GM23338 (cell line): ENCODE measurements at regions not wholly inside any gene's neighbourhood (a gene's known extent, or its start where the extent isn't known, plus 50 kb on each side); places are given as distances from the start of the nearest gene placed in this dataset.

Experiments used
- ATAC-seq: fragments of 200-7000 bp; cut with Tn5 transposase; 3 replicates; pipeline ENCODE4 v1.9.1; 2020
- DNase-seq: peaks from one replicate; pipeline ENCODE4 v3.0.0-alpha.2; 2015; ENCODE audit warnings: low spot score
- H2AFZ ChIP-seq: fragments of 200-600 bp; sonication (generic); 2 replicates; pipeline ENCODE4 v1.8.0; 2016; ENCODE audit warnings: antibody characterized with exemption, mild to moderate bottlenecking, moderate library complexity
- H3F3A ChIP-seq: fragments of 200-600 bp; sonication (generic); replicated peaks from 2 replicates; pipeline ENCODE4 v1.8.0; 2017; ENCODE audit warnings: antibody characterized with exemption, mixed run types, low read depth
- H3K27ac ChIP-seq: fragments of 200-600 bp; sonication (generic); 2 replicates; pipeline ENCODE4 v1.6.1; 2016; ENCODE audit warnings: low read depth
- H3K27me3 ChIP-seq: fragments of 200-600 bp; sonication (generic); 2 replicates; pipeline ENCODE4 v1.8.0; 2016; ENCODE audit warnings: mild to moderate bottlenecking, mixed run types, moderate library complexity; ENCODE audit not compliant: insufficient read depth
- H3K36me3 ChIP-seq: fragments of 200-600 bp; sonication (generic); 2 replicates; pipeline ENCODE4 v1.8.0; 2016; ENCODE audit warnings: mild to moderate bottlenecking; ENCODE audit not compliant: insufficient read depth
- H3K4me1 ChIP-seq: fragments of 200-600 bp; sonication (generic); 2 replicates; pipeline ENCODE4 v1.8.0; 2016; ENCODE audit warnings: mild to moderate bottlenecking, moderate library complexity; ENCODE audit not compliant: insufficient read depth
- H3K4me2 ChIP-seq: fragments of 200-600 bp; sonication (generic); 2 replicates; pipeline ENCODE4 v1.7.1; 2017; ENCODE audit warnings: mixed run types
- H3K4me3 ChIP-seq: fragments of 200-600 bp; sonication (generic); 2 replicates; pipeline ENCODE4 v1.6.1; 2016; ENCODE audit warnings: mixed run types
- H3K79me2 ChIP-seq: fragments of 200-600 bp; sonication (generic); replicated peaks from 2 replicates; pipeline ENCODE4 v1.8.0; 2017; ENCODE audit warnings: mild to moderate bottlenecking; ENCODE audit not compliant: insufficient read depth
- H3K9me2 ChIP-seq: fragments of 200-600 bp; sonication (generic); 2 replicates; pipeline ENCODE4 v1.8.0; 2017; ENCODE audit not compliant: insufficient read depth
- H4K20me1 ChIP-seq: fragments of 200-600 bp; sonication (generic); replicated peaks from 2 replicates; pipeline ENCODE4 v1.8.0; 2017; ENCODE audit warnings: mild to moderate bottlenecking; ENCODE audit not compliant: insufficient read depth
- H3K27ac Mint-ChIP-seq: 2 replicates; pipeline ENCODE4 v1.8.0; 2020; ENCODE audit warnings: inconsistent platforms, mild to moderate bottlenecking, moderate library complexity, mixed read lengths
- H3K27me3 Mint-ChIP-seq: 3 replicates; pipeline ENCODE4 v1.8.0; 2022; ENCODE audit warnings: low read depth, mild to moderate bottlenecking, moderate library complexity, mixed read lengths, inconsistent platforms; ENCODE audit not compliant: insufficient read depth, poor library complexity
- H3K36me3 Mint-ChIP-seq: 3 replicates; pipeline ENCODE4 v1.8.0; 2021; ENCODE audit warnings: low read depth, mild to moderate bottlenecking, inconsistent platforms, moderate library complexity, mixed read lengths
- H3K4me1 Mint-ChIP-seq: 3 replicates; pipeline ENCODE4 v1.8.0; 2020; ENCODE audit warnings: mild to moderate bottlenecking, inconsistent platforms, mixed read lengths
- H3K4me3 Mint-ChIP-seq: 3 replicates; pipeline ENCODE4 v1.8.0; 2021; ENCODE audit warnings: moderate library complexity, mild to moderate bottlenecking, inconsistent platforms, mixed read lengths
- H3K9me3 Mint-ChIP-seq: 3 replicates; pipeline ENCODE4 v1.8.0; 2020; ENCODE audit warnings: moderate library complexity, mild to moderate bottlenecking, inconsistent platforms, mixed read lengths
- CREB1 ChIP-seq: fragments of 250-450 bp; sonication (Bioruptor Pico); IDR thresholded peaks from 2 replicates; pipeline ENCODE4 v1.5.0; 2020; ENCODE audit warnings: low read depth, mild to moderate bottlenecking, moderate library complexity
- EZH2 ChIP-seq: fragments of 200-600 bp; sonication (generic); IDR thresholded peaks from one replicate; pipeline ENCODE4 v1.8.0; 2017; ENCODE audit warnings: antibody characterized with exemption, mild to moderate bottlenecking, low read depth; ENCODE audit not compliant: unreplicated experiment
- EZH2phosphoT487 ChIP-seq: fragments of 200-600 bp; sonication (generic); IDR thresholded peaks from one replicate; pipeline ENCODE4 v1.8.1; 2018; ENCODE audit warnings: antibody characterized with exemption; ENCODE audit not compliant: unreplicated experiment
- JUNB ChIP-seq: IDR thresholded peaks from one replicate; pipeline ENCODE4 v1.6.1; 2016; ENCODE audit warnings: antibody characterized with exemption; ENCODE audit not compliant: unreplicated experiment
- NANOG ChIP-seq: IDR thresholded peaks from 2 replicates; pipeline ENCODE4 v1.6.1; 2016; ENCODE audit warnings: antibody characterized with exemption, borderline replicate concordance
- POLR2AphosphoS5 ChIP-seq: IDR thresholded peaks from 2 replicates; pipeline ENCODE4 v1.6.1; 2016; ENCODE audit warnings: antibody characterized with exemption, low read depth
- REST ChIP-seq: IDR thresholded peaks from one replicate; pipeline ENCODE4 v1.6.1; 2018; ENCODE audit warnings: antibody characterized with exemption; ENCODE audit not compliant: unreplicated experiment
- STAT1 ChIP-seq: IDR thresholded peaks from one replicate; pipeline ENCODE4 v1.6.1; 2016; ENCODE audit warnings: antibody characterized with exemption; ENCODE audit not compliant: unreplicated experiment
- ZNF114 ChIP-seq: fragments of 250-450 bp; sonication (Bioruptor Pico); IDR thresholded peaks from 2 replicates; pipeline ENCODE4 v1.5.0; 2020; ENCODE audit warnings: mild to moderate bottlenecking, moderate library complexity
- ZNF331 ChIP-seq: fragments of 250-450 bp; sonication (Bioruptor Pico); IDR thresholded peaks from 2 replicates; pipeline ENCODE4 v1.5.0; 2020; ENCODE audit warnings: low read depth, mild to moderate bottlenecking, moderate library complexity
- TF ChIP-seq, protein P1 (sequence below), 2 experiments: fragments of 200-600 bp in 1 of 2; sonication (generic) in 1 of 2; conservative IDR thresholded peaks; 2 replicates each; pipeline versions ENCODE4 v1.5.1 to v1.6.1; 2016 to 2017; ENCODE audit warnings: antibody characterized with exemption in 2 of 2, low read depth in 2 of 2, mild to moderate bottlenecking in 2 of 2, moderate library complexity in 1 of 2
- TF ChIP-seq, protein P2 (sequence below): fragments of 250-450 bp; sonication (Bioruptor Pico); IDR thresholded peaks from 2 replicates; pipeline ENCODE4 v1.5.0; 2020; ENCODE audit warnings: mild to moderate bottlenecking, moderate library complexity

DNA sequence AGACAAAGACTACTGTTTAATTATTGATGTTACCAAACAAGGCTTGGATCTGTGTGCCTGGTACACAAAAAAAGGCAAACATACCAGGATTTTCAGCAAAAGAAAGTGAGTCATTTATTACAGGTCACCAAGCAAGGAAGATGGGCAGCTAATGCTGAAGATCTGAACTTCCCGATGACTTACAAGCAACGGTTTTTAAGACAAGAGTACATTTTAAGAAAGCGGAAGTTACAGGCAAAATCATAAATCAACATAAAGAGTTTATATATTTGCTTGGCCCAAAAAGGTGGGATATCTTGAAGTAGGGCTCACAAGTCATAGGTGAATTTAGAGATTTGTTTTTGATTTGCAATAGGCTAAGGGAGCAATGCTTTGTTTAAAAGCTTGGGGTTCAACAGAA lies 125.4 kb upstream of the SPATA16 start:
- no peak overlapping the region for H3K4me3 Mint-ChIP-seq
- no peak for ATAC-seq
- no peaks in the 10 kb centered on the region for H3K36me3 Mint-ChIP-seq
- peaks cover 20% of the 10 kb centered on the region for H3K4me1 Mint-ChIP-seq
- no peak overlapping the region for H3K27ac Mint-ChIP-seq
- no peaks in the 10 kb centered on the region for H3K79me2 ChIP-seq
- H3K4me1 ChIP-seq, result peaks cover 28% of the 10 kb centered on the region
- H3K27me3 ChIP-seq, result no peaks in the 10 kb centered on the region
- H3K4me3 ChIP-seq, result no peak overlapping the region
- H3K9me3 Mint-ChIP-seq, result no peaks in the 10 kb centered on the region
- no peaks in the 10 kb centered on the region for H4K20me1 ChIP-seq
- no peak overlapping the region for H3K4me2 ChIP-seq
- H2AFZ ChIP-seq, result no peak overlapping the region
- TF ChIP-seq CREB1 (CRISPR knock-in tag), result no peak
- no peak for TF ChIP-seq STAT1
- no peak for TF ChIP-seq REST
- no peak for TF ChIP-seq EZH2
- no peak for TF ChIP-seq JUNB
- no peak for TF ChIP-seq POLR2AphosphoS5
- no peak for TF ChIP-seq ZNF114 (CRISPR knock-in tag)
- no peak for TF ChIP-seq NANOG
- TF ChIP-seq, protein P1, sequence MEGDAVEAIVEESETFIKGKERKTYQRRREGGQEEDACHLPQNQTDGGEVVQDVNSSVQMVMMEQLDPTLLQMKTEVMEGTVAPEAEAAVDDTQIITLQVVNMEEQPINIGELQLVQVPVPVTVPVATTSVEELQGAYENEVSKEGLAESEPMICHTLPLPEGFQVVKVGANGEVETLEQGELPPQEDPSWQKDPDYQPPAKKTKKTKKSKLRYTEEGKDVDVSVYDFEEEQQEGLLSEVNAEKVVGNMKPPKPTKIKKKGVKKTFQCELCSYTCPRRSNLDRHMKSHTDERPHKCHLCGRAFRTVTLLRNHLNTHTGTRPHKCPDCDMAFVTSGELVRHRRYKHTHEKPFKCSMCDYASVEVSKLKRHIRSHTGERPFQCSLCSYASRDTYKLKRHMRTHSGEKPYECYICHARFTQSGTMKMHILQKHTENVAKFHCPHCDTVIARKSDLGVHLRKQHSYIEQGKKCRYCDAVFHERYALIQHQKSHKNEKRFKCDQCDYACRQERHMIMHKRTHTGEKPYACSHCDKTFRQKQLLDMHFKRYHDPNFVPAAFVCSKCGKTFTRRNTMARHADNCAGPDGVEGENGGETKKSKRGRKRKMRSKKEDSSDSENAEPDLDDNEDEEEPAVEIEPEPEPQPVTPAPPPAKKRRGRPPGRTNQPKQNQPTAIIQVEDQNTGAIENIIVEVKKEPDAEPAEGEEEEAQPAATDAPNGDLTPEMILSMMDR (conservative IDR thresholded peaks at IDR 0.05; ENCODE audit: low read depth in 2 of 2), result no peak
- TF ChIP-seq, protein P2, sequence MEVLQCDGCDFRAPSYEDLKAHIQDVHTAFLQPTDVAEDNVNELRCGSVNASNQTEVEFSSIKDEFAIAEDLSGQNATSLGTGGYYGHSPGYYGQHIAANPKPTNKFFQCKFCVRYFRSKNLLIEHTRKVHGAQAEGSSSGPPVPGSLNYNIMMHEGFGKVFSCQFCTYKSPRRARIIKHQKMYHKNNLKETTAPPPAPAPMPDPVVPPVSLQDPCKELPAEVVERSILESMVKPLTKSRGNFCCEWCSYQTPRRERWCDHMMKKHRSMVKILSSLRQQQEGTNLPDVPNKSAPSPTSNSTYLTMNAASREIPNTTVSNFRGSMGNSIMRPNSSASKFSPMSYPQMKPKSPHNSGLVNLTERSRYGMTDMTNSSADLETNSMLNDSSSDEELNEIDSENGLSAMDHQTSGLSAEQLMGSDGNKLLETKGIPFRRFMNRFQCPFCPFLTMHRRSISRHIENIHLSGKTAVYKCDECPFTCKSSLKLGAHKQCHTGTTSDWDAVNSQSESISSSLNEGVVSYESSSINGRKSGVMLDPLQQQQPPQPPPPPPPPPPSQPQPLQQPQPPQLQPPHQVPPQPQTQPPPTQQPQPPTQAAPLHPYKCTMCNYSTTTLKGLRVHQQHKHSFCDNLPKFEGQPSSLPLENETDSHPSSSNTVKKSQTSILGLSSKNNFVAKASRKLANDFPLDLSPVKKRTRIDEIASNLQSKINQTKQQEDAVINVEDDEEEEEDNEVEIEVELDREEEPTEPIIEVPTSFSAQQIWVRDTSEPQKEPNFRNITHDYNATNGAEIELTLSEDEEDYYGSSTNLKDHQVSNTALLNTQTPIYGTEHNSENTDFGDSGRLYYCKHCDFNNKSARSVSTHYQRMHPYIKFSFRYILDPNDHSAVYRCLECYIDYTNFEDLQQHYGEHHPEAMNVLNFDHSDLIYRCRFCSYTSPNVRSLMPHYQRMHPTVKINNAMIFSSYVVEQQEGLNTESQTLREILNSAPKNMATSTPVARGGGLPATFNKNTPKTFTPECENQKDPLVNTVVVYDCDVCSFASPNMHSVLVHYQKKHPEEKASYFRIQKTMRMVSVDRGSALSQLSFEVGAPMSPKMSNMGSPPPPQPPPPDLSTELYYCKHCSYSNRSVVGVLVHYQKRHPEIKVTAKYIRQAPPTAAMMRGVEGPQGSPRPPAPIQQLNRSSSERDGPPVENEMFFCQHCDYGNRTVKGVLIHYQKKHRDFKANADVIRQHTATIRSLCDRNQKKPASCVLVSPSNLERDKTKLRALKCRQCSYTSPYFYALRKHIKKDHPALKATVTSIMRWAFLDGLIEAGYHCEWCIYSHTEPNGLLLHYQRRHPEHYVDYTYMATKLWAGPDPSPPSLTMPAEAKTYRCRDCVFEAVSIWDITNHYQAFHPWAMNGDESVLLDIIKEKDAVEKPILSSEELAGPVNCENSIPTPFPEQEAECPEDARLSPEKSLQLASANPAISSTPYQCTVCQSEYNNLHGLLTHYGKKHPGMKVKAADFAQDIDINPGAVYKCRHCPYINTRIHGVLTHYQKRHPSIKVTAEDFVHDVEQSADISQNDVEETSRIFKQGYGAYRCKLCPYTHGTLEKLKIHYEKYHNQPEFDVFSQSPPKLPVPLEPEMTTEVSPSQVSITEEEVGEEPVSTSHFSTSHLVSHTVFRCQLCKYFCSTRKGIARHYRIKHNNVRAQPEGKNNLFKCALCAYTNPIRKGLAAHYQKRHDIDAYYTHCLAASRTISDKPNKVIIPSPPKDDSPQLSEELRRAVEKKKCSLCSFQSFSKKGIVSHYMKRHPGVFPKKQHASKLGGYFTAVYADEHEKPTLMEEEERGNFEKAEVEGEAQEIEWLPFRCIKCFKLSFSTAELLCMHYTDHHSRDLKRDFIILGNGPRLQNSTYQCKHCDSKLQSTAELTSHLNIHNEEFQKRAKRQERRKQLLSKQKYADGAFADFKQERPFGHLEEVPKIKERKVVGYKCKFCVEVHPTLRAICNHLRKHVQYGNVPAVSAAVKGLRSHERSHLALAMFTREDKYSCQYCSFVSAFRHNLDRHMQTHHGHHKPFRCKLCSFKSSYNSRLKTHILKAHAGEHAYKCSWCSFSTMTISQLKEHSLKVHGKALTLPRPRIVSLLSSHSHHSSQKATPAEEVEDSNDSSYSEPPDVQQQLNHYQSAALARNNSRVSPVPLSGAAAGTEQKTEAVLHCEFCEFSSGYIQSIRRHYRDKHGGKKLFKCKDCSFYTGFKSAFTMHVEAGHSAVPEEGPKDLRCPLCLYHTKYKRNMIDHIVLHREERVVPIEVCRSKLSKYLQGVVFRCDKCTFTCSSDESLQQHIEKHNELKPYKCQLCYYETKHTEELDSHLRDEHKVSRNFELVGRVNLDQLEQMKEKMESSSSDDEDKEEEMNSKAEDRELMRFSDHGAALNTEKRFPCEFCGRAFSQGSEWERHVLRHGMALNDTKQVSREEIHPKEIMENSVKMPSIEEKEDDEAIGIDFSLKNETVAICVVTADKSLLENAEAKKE (CRISPR knock-in tag), result no peak
- TF ChIP-seq EZH2phosphoT487, result no peak
- TF ChIP-seq ZNF331 (CRISPR knock-in tag), result no peak
- H3K36me3 ChIP-seq, result no peaks in the 10 kb centered on the region
- no peaks in the 10 kb centered on the region for H3F3A ChIP-seq
- 0 out of 2 replicates have a peak, but pooled peaks cover 4% of the 10 kb centered on the region for H3K9me2 ChIP-seq
- H3K27ac ChIP-seq, result no peak overlapping the region
- no peaks in the 10 kb centered on the region for H3K27me3 Mint-ChIP-seq
- DNase-seq, result no peak
